ENCODE measurements at regions not wholly inside any gene's neighbourhood (a gene's known extent, or its start where the extent isn't known, plus 50 kb on each side); places are given as distances from the start of the nearest gene placed in this dataset.

DNA sequence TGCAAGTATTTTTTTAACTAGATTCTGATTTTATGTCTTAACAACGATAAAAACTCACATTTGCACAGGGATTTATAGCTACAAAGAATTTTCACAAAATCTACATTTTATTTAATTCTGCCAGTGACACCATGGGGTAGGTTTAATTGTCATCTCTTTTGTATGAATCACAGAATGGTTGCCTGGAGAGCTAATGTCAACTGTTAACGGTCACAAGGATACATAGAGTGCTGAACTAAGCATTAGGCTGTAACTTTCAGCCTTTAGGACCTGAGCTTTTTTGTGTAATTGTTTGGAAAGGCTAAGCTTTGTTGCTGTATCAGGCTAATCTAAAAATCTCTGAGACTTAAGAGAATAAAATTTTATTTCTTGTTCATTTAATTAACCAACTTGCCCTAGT, 465.3 kb upstream of the TBX3 start:
- Histone ChIP-seq H3K27ac (peak overlapping the region in 2 of 4 donors; percentile 21 to 32), H3K36me3 (no peaks in the 10 kb centered on the region), H3K9me3 (no peaks in the 10 kb centered on the region), H3K27me3 (no peaks in the 10 kb centered on the region), H3K4me1 (no peaks in the 10 kb centered on the region), H3K4me3 (no peak overlapping the region)
- 73 to 93% methylated on average over 2 of the region's 2 CpGs for WGBS, 2 donors (ENCODE audit: low coverage in 1 of 2)
- TF ChIP-seq POLR2AphosphoS5 (IDR thresholded peaks at IDR 0.05): no peak
- TF ChIP-seq, protein P1, sequence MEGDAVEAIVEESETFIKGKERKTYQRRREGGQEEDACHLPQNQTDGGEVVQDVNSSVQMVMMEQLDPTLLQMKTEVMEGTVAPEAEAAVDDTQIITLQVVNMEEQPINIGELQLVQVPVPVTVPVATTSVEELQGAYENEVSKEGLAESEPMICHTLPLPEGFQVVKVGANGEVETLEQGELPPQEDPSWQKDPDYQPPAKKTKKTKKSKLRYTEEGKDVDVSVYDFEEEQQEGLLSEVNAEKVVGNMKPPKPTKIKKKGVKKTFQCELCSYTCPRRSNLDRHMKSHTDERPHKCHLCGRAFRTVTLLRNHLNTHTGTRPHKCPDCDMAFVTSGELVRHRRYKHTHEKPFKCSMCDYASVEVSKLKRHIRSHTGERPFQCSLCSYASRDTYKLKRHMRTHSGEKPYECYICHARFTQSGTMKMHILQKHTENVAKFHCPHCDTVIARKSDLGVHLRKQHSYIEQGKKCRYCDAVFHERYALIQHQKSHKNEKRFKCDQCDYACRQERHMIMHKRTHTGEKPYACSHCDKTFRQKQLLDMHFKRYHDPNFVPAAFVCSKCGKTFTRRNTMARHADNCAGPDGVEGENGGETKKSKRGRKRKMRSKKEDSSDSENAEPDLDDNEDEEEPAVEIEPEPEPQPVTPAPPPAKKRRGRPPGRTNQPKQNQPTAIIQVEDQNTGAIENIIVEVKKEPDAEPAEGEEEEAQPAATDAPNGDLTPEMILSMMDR (IDR thresholded peaks at IDR 0.05): no peak
- no peak for TF ChIP-seq EP300 (IDR thresholded peaks at IDR 0.05; ENCODE audit: low read depth)
- TF ChIP-seq POLR2A (IDR thresholded peaks at IDR 0.05): no peak
- intact Hi-C loops (cut with DNase I; ENCODE audit: low total_unique reads): no loop called here
- DNase-seq: no peak
- in situ Hi-C loops (cut with MboI; ENCODE audit: low pct_ligation_motif_present in 1 of 4, low pct_unique_long_range_greater_than_20kb in 1 of 4, low sequenced_read_pairs in 3 of 4): no loop called here

DNA sequence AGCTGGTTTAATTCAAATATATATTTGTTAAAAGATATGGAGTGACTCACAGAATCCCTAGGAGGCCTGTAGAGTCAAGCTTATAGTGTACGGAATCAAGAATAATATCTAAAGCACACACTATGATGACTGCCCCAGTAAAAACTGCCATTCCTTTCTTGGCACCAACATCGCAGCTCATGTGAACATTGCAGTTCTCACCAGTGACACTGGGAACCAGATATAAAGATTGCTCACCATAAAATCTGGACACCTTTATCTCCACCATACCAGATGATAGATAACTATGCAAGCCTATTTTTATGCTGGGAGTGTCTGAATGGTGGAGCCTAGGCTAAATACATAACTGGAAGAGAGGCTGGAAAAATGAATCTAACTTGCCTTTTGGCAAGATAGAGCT, 463.9 kb upstream of the TBX3 start:
- intact Hi-C loops (cut with DNase I; ENCODE audit: low total_unique reads): no loop called here
- no peak overlapping the region for H3K4me3 ChIP-seq
- H3K9me3 ChIP-seq: no peaks in the 10 kb centered on the region
- H3K27me3 ChIP-seq: no peaks in the 10 kb centered on the region
- WGBS, 2 donors (ENCODE audit: low coverage in 1 of 2): 70% methylated on average over 2 of the region's 2 CpGs; no CpG with 5 or more reads in 1 of the 2 donors
- in situ Hi-C loops (cut with MboI; ENCODE audit: low pct_ligation_motif_present in 1 of 4, low pct_unique_long_range_greater_than_20kb in 1 of 4, low sequenced_read_pairs in 3 of 4): no loop called here
- no peaks in the 10 kb centered on the region for H3K36me3 ChIP-seq
- TF ChIP-seq EP300 (IDR thresholded peaks at IDR 0.05; ENCODE audit: low read depth) (no peak), POLR2AphosphoS5 (IDR thresholded peaks at IDR 0.05) (no peak), POLR2A (IDR thresholded peaks at IDR 0.05) (no peak)
- TF ChIP-seq, protein P1 (IDR thresholded peaks at IDR 0.05): no peak
- no peak overlapping the region for H3K27ac ChIP-seq
- H3K4me1 ChIP-seq: no peaks in the 10 kb centered on the region
- no peak for DNase-seq

DNA sequence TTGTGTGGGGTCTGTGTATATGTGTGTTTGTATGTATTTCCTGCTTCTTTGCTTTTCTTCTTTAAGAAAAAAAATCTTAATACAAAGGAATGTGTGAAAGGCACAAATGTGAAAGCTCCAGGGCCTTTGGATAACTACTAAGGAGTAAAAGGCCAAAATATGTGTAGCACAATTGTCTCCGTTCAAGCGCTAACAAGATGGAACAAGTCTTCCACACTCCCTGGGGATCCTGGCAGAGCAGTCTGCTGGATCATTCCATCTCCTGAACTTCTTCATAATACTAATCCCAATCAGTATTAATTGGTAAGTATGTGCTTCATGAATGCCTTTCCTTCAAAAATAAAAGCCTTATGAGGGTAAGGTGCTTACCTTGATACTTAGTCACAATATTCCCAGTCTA, 462.5 kb upstream of the TBX3 start:
- H3K9me3 ChIP-seq: no peaks in the 10 kb centered on the region
- WGBS, 2 donors (ENCODE audit: low coverage in 1 of 2): 90 to 94% methylated on average over 2 of the region's 2 CpGs

DNA sequence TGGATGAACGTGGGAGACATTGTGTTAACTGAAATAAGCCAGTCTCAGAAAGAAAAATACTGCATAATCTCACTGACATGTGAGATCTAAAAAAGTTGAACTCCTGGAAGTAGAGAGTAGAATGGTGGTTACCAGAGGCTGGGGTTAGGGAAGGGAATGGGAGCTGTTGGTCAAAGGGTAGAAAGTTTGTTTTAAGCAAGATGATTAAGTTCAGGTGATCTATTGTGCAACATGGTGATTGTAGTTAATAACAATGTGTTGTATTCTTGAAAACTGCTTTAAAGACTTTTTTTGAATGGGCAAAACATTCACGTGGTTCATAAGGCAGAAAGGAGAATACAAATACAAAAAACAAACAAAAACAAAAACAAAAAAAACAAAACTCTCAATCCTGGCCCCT, 460.4 kb upstream of the TBX3 start:
- Histone ChIP-seq H3K4me3 (no peak overlapping the region), H3K9me3 (no peaks in the 10 kb centered on the region), H3K27ac (no peak overlapping the region), H3K4me1 (no peaks in the 10 kb centered on the region), H3K27me3 (no peaks in the 10 kb centered on the region), H3K36me3 (no peaks in the 10 kb centered on the region)
- 64 to 69% methylated on average over 2 of the region's 2 CpGs for WGBS, 2 donors (ENCODE audit: low coverage in 1 of 2)
- intact Hi-C loops (cut with DNase I; ENCODE audit: low total_unique reads) (no loop called here), in situ Hi-C loops (cut with MboI; ENCODE audit: low pct_ligation_motif_present in 1 of 4, low pct_unique_long_range_greater_than_20kb in 1 of 4, low sequenced_read_pairs in 3 of 4) (no loop called here)
- TF ChIP-seq EP300 (IDR thresholded peaks at IDR 0.05; ENCODE audit: low read depth) (no peak), POLR2A (IDR thresholded peaks at IDR 0.05) (no peak), POLR2AphosphoS5 (IDR thresholded peaks at IDR 0.05) (no peak)
- TF ChIP-seq, protein P1 (IDR thresholded peaks at IDR 0.05): no peak
- no peak for DNase-seq

More for the DNA sequence above, 462.5 kb upstream of the TBX3 start:
- no peak for TF ChIP-seq POLR2AphosphoS5 (IDR thresholded peaks at IDR 0.05)
- TF ChIP-seq, protein P1 (IDR thresholded peaks at IDR 0.05): no peak
- no peak for TF ChIP-seq EP300 (IDR thresholded peaks at IDR 0.05; ENCODE audit: low read depth)
- TF ChIP-seq POLR2A (IDR thresholded peaks at IDR 0.05): no peak
- Histone ChIP-seq H3K4me1 (no peaks in the 10 kb centered on the region), H3K27me3 (no peaks in the 10 kb centered on the region), H3K4me3 (no peak overlapping the region), H3K27ac (no peak overlapping the region), H3K36me3 (no peaks in the 10 kb centered on the region)
- intact Hi-C loops (cut with DNase I; ENCODE audit: low total_unique reads) (no loop called here), in situ Hi-C loops (cut with MboI; ENCODE audit: low pct_ligation_motif_present in 1 of 4, low pct_unique_long_range_greater_than_20kb in 1 of 4, low sequenced_read_pairs in 3 of 4) (no loop called here)
- DNase-seq: no peak
